HS-27A (cell line): ENCODE measurements at regions not wholly inside any gene's neighbourhood (a gene's known extent, or its start where the extent isn't known, plus 50 kb on each side); places are given as distances from the start of the nearest gene placed in this dataset.

Source experiments
- DNase-seq: peaks from one replicate; pipeline ENCODE4 v3.0.0-alpha.2; 2012; ENCODE audit warnings: low read depth, missing footprints

GRCh38 chr12:89098441-89099112 lies 253.7 kb downstream of the DUSP6 start:
- no peak for DNase-seq

GRCh38 chr12:89092297-89092696 lies 260.0 kb downstream of the DUSP6 start:
- no peak for DNase-seq

GRCh38 chr12:89091293-89091841 lies 260.9 kb downstream of the DUSP6 start:
- no peak for DNase-seq

- no peak for DNase-seq
Observed at GRCh38 chr12:89089264-89089663, 263.0 kb downstream of the DUSP6 start.

- DNase-seq: no peak
Observed at GRCh38 chr12:89087876-89088275, 264.4 kb downstream of the DUSP6 start.

- DNase-seq: no peak
Observed at GRCh38 chr12:89087149-89087825, 265.0 kb downstream of the DUSP6 start.

GRCh38 chr12:89085421-89085820 lies 266.9 kb downstream of the DUSP6 start:
- no peak for DNase-seq

- DNase-seq: no peak
Observed at GRCh38 chr12:89084751-89085150, 267.6 kb downstream of the DUSP6 start.

GRCh38 chr12:89083491-89083890 lies 268.8 kb downstream of the DUSP6 start:
- no peak for DNase-seq

GRCh38 chr12:89082370-89082753 lies 269.9 kb downstream of the DUSP6 start:
- DNase-seq: no peak

GRCh38 chr12:89081719-89082369 lies 270.5 kb downstream of the DUSP6 start:
- no peak for DNase-seq

GRCh38 chr12:89080793-89081465 lies 271.4 kb downstream of the DUSP6 start:
- no peak for DNase-seq

- DNase-seq: no peak
Observed at GRCh38 chr12:89075880-89076540, 276.3 kb downstream of the DUSP6 start.

- DNase-seq: no peak
Observed at GRCh38 chr12:89073659-89074058, 278.6 kb downstream of the DUSP6 start.

- peak; percentile 15 for DNase-seq
Observed at GRCh38 chr12:89073027-89073398, 279.3 kb downstream of the DUSP6 start.

- no peak for DNase-seq
Observed at GRCh38 chr12:89072294-89073026, 279.8 kb downstream of the DUSP6 start.

- DNase-seq: no peak
Observed at GRCh38 chr12:89070603-89071002, 281.7 kb downstream of the DUSP6 start.

GRCh38 chr12:89069431-89069830 lies 282.9 kb downstream of the DUSP6 start:
- DNase-seq: no peak

GRCh38 chr12:89067421-89068187 lies 284.7 kb downstream of the DUSP6 start:
- peak; percentile 55 for DNase-seq

GRCh38 chr12:89064780-89065179 lies 287.5 kb downstream of the DUSP6 start:
- DNase-seq: peak; percentile 11
